HAP-1 (cell line): ENCODE measurements at regions not wholly inside any gene's neighbourhood (a gene's known extent, or its start where the extent isn't known, plus 50 kb on each side); places are given as distances from the start of the nearest gene placed in this dataset.

Experiments
- DNase-seq, 2 experiments: peaks; one replicate each; pipeline ENCODE4 v3.0.0-alpha.2; 2016 to 2020; ENCODE audit warnings: low spot score in 2 of 2
- H3K27me3 ChIP-seq: fragments of 250-450 bp; sonication (Bioruptor Pico); 2 replicates; pipeline ENCODE4 v1.5.1; 2020; ENCODE audit warnings: low read depth, mild to moderate bottlenecking, moderate library complexity
- H3K36me3 ChIP-seq: fragments of 250-450 bp; sonication (Bioruptor Pico); replicated peaks from 2 replicates; pipeline ENCODE4 v1.5.1; 2020; ENCODE audit warnings: mild to moderate bottlenecking
- H3K4me1 ChIP-seq: fragments of 250-450 bp; sonication (Bioruptor Pico); 2 replicates; pipeline ENCODE4 v1.5.1; 2020; ENCODE audit warnings: mild to moderate bottlenecking
- H3K4me3 ChIP-seq: fragments of 250-450 bp; sonication (Bioruptor Pico); 2 replicates; pipeline ENCODE4 v1.5.1; 2020; ENCODE audit warnings: mild to moderate bottlenecking, moderate library complexity
- H3K9me3 ChIP-seq: fragments of 250-450 bp; sonication (Bioruptor Pico); 2 replicates; pipeline ENCODE4 v1.5.1; 2020; ENCODE audit warnings: mild to moderate bottlenecking, moderate library complexity
- in situ Hi-C: fragments of 300-500 bp; cut with MboI; formaldehyde crosslinking; loops from 3 replicates; pipeline ENCODE4 v1.14.3; 2020; ENCODE audit warnings: low sequenced_read_pairs, inconsistent platforms, mixed read lengths

GRCh38 chr2:55109219-55109891, 59.1 kb upstream of the RTN4 start:
- Histone ChIP-seq H3K4me1 (peaks cover 20% of the 10 kb centered on the region), H3K27me3 (no peaks in the 10 kb centered on the region), H3K9me3 (no peaks in the 10 kb centered on the region), H3K36me3 (no peaks in the 10 kb centered on the region), H3K4me3 (no peak overlapping the region)
- in situ Hi-C loops, result no loop called here
- no peak for DNase-seq

- in situ Hi-C loops, result no loop called here
- H3K36me3 ChIP-seq, result no peaks in the 10 kb centered on the region
- peaks cover 20% of the 10 kb centered on the region for H3K4me1 ChIP-seq
- no peak for DNase-seq
- no peaks in the 10 kb centered on the region for H3K27me3 ChIP-seq
- H3K9me3 ChIP-seq, result no peaks in the 10 kb centered on the region
- H3K4me3 ChIP-seq, result no peak overlapping the region
Observed at GRCh38 chr2:55108456-55109160, 58.4 kb upstream of the RTN4 start.

- Histone ChIP-seq H3K4me3 (no peak overlapping the region), H3K4me1 (peaks cover 16% of the 10 kb centered on the region), H3K9me3 (no peaks in the 10 kb centered on the region), H3K27me3 (no peaks in the 10 kb centered on the region), H3K36me3 (no peaks in the 10 kb centered on the region)
- DNase-seq, result no peak
- in situ Hi-C loops, result no loop called here
Observed at GRCh38 chr2:55107436-55107835, 57.2 kb upstream of the RTN4 start.

- Histone ChIP-seq H3K36me3 (no peaks in the 10 kb centered on the region), H3K27me3 (no peaks in the 10 kb centered on the region), H3K9me3 (no peaks in the 10 kb centered on the region), H3K4me3 (no peak overlapping the region), H3K4me1 (peaks cover 3% of the 10 kb centered on the region; the same call in 1 of the 2 replicates)
- DNase-seq, result no peak
- in situ Hi-C loops, result no loop called here
Observed at GRCh38 chr2:55106148-55106547, 55.9 kb upstream of the RTN4 start.

- no peaks in the 10 kb centered on the region for H3K9me3 ChIP-seq
- no peaks in the 10 kb centered on the region for H3K36me3 ChIP-seq
- H3K4me1 ChIP-seq, result peaks cover 5% of the 10 kb centered on the region
- no peak for DNase-seq
- H3K27me3 ChIP-seq, result no peaks in the 10 kb centered on the region
- in situ Hi-C loops, result no loop called here
- H3K4me3 ChIP-seq, result no peak overlapping the region
Observed at GRCh38 chr2:55105456-55105855, 55.2 kb upstream of the RTN4 start.

- no peak for DNase-seq
- H3K9me3 ChIP-seq, result no peaks in the 10 kb centered on the region
- no peaks in the 10 kb centered on the region for H3K36me3 ChIP-seq
- peaks cover 11% of the 10 kb centered on the region for H3K4me1 ChIP-seq
- in situ Hi-C loops, result no loop called here
- no peak overlapping the region for H3K4me3 ChIP-seq
- no peaks in the 10 kb centered on the region for H3K27me3 ChIP-seq
Observed at GRCh38 chr2:55103046-55103445, 52.8 kb upstream of the RTN4 start.

GRCh38 chr2:55102056-55102812, 52.0 kb upstream of the RTN4 start:
- Histone ChIP-seq H3K9me3 (no peaks in the 10 kb centered on the region), H3K4me3 (no peak overlapping the region), H3K27me3 (no peaks in the 10 kb centered on the region), H3K36me3 (no peaks in the 10 kb centered on the region), H3K4me1 (peaks cover 11% of the 10 kb centered on the region)
- in situ Hi-C loops, result no loop called here
- no peak for DNase-seq

GRCh38 chr2:55101466-55101865, 51.2 kb upstream of the RTN4 start:
- no peaks in the 10 kb centered on the region for H3K27me3 ChIP-seq
- H3K9me3 ChIP-seq, result no peaks in the 10 kb centered on the region
- H3K4me3 ChIP-seq, result no peak overlapping the region
- in situ Hi-C loops, result no loop called here
- peaks cover 11% of the 10 kb centered on the region for H3K4me1 ChIP-seq
- no peak for DNase-seq
- H3K36me3 ChIP-seq, result no peaks in the 10 kb centered on the region

GRCh38 chr2:55099878-55100820, 49.9 kb upstream of the RTN4 start:
- H3K9me3 ChIP-seq, result no peaks in the 10 kb centered on the region
- no peaks in the 10 kb centered on the region for H3K36me3 ChIP-seq
- no peak for DNase-seq
- peaks cover 11% of the 10 kb centered on the region for H3K4me1 ChIP-seq
- H3K4me3 ChIP-seq, result no peak overlapping the region
- no peaks in the 10 kb centered on the region for H3K27me3 ChIP-seq
- in situ Hi-C loops, result no loop called here
